GM12878 (cell line): ENCODE measurements at regions not wholly inside any gene's neighbourhood (a gene's known extent, or its start where the extent isn't known, plus 50 kb on each side); places are given as distances from the start of the nearest gene placed in this dataset.

ENCODE experiments used
- ATAC-seq: fragments of 200-7000 bp; cut with Tn5 transposase; 3 replicates; pipeline ENCODE4 v1.9.1; 2020; ENCODE audit warnings: mild to moderate bottlenecking, moderate library complexity
- BruUV-seq: library from RNA; stranded (reverse); fragments of 400-500 nt; replicated peaks from 2 replicates; lab custom pipeline; 2021; lab: Mats Ljungman, UMichigan
- CTCF ChIA-PET: fragments of 300-600 bp; sonication (Branson Sonifier 250); formaldehyde crosslinking; extraction: SDS; loops from one replicate; lab custom pipeline; 2021; ENCODE audit warnings: inconsistent platforms; lab: Yijun Ruan, JAX
- POLR2A ChIA-PET: fragments of 350-600 bp; formaldehyde crosslinking; extraction: SDS; loops from one replicate; lab custom pipeline; 2021; ENCODE audit warnings: inconsistent platforms; lab: Charles Lee
- RAD21 ChIA-PET: fragments of 300-600 bp; sonication (Branson Sonifier 250); formaldehyde crosslinking; loops from one replicate; lab custom pipeline; 2023; ENCODE audit warnings: antibody characterized with exemption; ENCODE audit not compliant: unreplicated experiment; lab: Charles Lee
- SMC1A ChIA-PET: fragments of 300-600 bp; sonication (Branson Sonifier 250); formaldehyde crosslinking; loops from one replicate; lab custom pipeline; 2023; ENCODE audit not compliant: unreplicated experiment, uncharacterized antibody; lab: Charles Lee
- DNase-seq: peaks from one replicate; pipeline ENCODE4 v3.0.0-alpha.2; 2011; ENCODE audit warnings: low read depth, low spot score
- FAIRE-seq: peaks from 3 replicates; lab custom pipeline; 2011; peaks lifted over from hg19 to GRCh38; lab: Jason Lieb, UNC
- H2AFZ ChIP-seq: 2 replicates; pipeline ENCODE4 v1.6.0; 2011; ENCODE audit warnings: low read depth, low read length, control low read depth; ENCODE audit not compliant: control insufficient read depth
- H3K27ac ChIP-seq: 2 replicates; pipeline ENCODE4 v1.5.1; 2011; ENCODE audit warnings: control low read depth; ENCODE audit not compliant: control insufficient read depth, insufficient read depth
- H3K27me3 ChIP-seq, 2 experiments: replicated peaks in 1 of 2; 2 replicates each; pipeline versions ENCODE4 v1.6.0 to v1.6.1; 2011; ENCODE audit warnings: low read length in 1 of 2; ENCODE audit not compliant: control insufficient read depth in 2 of 2, insufficient read depth in 2 of 2
- H3K36me3 ChIP-seq, 2 experiments: 2 replicates each; pipeline ENCODE4 v1.5.1; 2011; ENCODE audit warnings: low read length in 1 of 2; ENCODE audit not compliant: control insufficient read depth in 2 of 2, insufficient read depth in 2 of 2
- H3K4me1 ChIP-seq: 2 replicates; pipeline ENCODE4 v1.6.1; 2011; ENCODE audit warnings: mild to moderate bottlenecking, low read length, moderate library complexity, mixed read lengths; ENCODE audit not compliant: control insufficient read depth, insufficient read depth
- H3K4me2 ChIP-seq: 2 replicates; pipeline ENCODE4 v1.6.0; 2011; ENCODE audit warnings: control low read depth; ENCODE audit not compliant: control insufficient read depth, insufficient read depth
- H3K4me3 ChIP-seq: fragments of 200-600 bp; sonication (generic); 2 replicates; pipeline ENCODE4 v1.5.1; 2016
- H3K79me2 ChIP-seq: 2 replicates; pipeline ENCODE4 v1.6.0; 2011; ENCODE audit warnings: low read length; ENCODE audit not compliant: control insufficient read depth, insufficient read depth
- H3K9ac ChIP-seq: 2 replicates; pipeline ENCODE4 v1.8.0; 2011; ENCODE audit warnings: low read length, control low read depth, mixed read lengths; ENCODE audit not compliant: control insufficient read depth, insufficient read depth
- H3K9me3 ChIP-seq: replicated peaks from 3 replicates; pipeline ENCODE4 v1.5.1; 2011; ENCODE audit warnings: mild to moderate bottlenecking, low read length; ENCODE audit not compliant: control insufficient read depth, insufficient read depth
- H4K20me1 ChIP-seq: 2 replicates; pipeline ENCODE4 v1.6.0; 2011; ENCODE audit not compliant: control insufficient read depth, insufficient read depth
- CREB1 ChIP-seq: IDR thresholded peaks from 2 replicates; pipeline ENCODE4 v1.6.1; 2012; ENCODE audit warnings: low read depth, mild to moderate bottlenecking, inconsistent platforms
- CTCF ChIP-seq, 3 experiments: IDR thresholded peaks in 2 of 3; conservative IDR thresholded peaks in 1 of 3; 2 replicates each; pipeline ENCODE4 v1.5.1; 2011; ENCODE audit warnings: low read depth in 3 of 3, low read length in 3 of 3, mild to moderate bottlenecking in 3 of 3, control low read depth in 2 of 3, moderate library complexity in 2 of 3, inconsistent platforms in 1 of 3, mixed read lengths in 1 of 3; ENCODE audit not compliant: control insufficient read depth in 2 of 3, insufficient read depth in 1 of 3; ENCODE audit errors: extremely low read depth in 1 of 3
- DPF2 ChIP-seq: fragments of 450-650 bp; IDR thresholded peaks from 2 replicates; pipeline ENCODE4 v1.6.1; 2017; ENCODE audit warnings: mild to moderate bottlenecking
- HDAC6 ChIP-seq: fragments of 200-600 bp; sonication (generic); IDR thresholded peaks from one replicate; pipeline ENCODE4 v1.8.0; 2017; ENCODE audit warnings: antibody characterized with exemption; ENCODE audit not compliant: unreplicated experiment
- IKZF2 ChIP-seq, 2 experiments: fragments of 450-650 bp; IDR thresholded peaks; 2 replicates each; pipeline ENCODE4 v1.6.1; 2017; ENCODE audit warnings: mild to moderate bottlenecking in 2 of 2, moderate library complexity in 2 of 2
- IRF5 ChIP-seq: fragments of 450-650 bp; IDR thresholded peaks from 2 replicates; pipeline ENCODE4 v1.6.1; 2017; ENCODE audit warnings: borderline replicate concordance
- KDM1A ChIP-seq: fragments of 200-600 bp; sonication (generic); IDR thresholded peaks from 2 replicates; pipeline ENCODE4 v1.6.1; 2016; ENCODE audit warnings: borderline replicate concordance
- MAX ChIP-seq: IDR thresholded peaks from 2 replicates; pipeline ENCODE4 v1.6.1; 2012; ENCODE audit warnings: low read depth, low read length, improper control_type of control experiment
- MEF2B ChIP-seq: fragments of 450-650 bp; IDR thresholded peaks from 2 replicates; pipeline ENCODE4 v1.6.1; 2018; ENCODE audit warnings: mild to moderate bottlenecking, moderate library complexity; ENCODE audit not compliant: partially characterized antibody, poor library complexity, severe bottlenecking
- PKNOX1 ChIP-seq: fragments of 450-650 bp; IDR thresholded peaks from 2 replicates; pipeline ENCODE4 v1.6.1; 2016; ENCODE audit warnings: mild to moderate bottlenecking
- POLR2A ChIP-seq: IDR thresholded peaks from 2 replicates; pipeline ENCODE4 v1.6.1; 2011; ENCODE audit warnings: low read depth, mild to moderate bottlenecking, low read length
- POLR2AphosphoS2 ChIP-seq: IDR thresholded peaks from 2 replicates; pipeline ENCODE4 v1.6.1; 2011; ENCODE audit warnings: low read depth, mild to moderate bottlenecking, low read length, improper control_type of control experiment, moderate library complexity
- RELA ChIP-seq: fragments of 450-650 bp; IDR thresholded peaks from 2 replicates; pipeline ENCODE4 v1.8.0; 2014; ENCODE audit warnings: borderline replicate concordance; ENCODE audit not compliant: partially characterized antibody
- RUNX3 ChIP-seq: IDR thresholded peaks from 2 replicates; pipeline ENCODE4 v1.6.1; 2012; ENCODE audit warnings: low read length, inconsistent platforms
- SIN3A ChIP-seq: IDR thresholded peaks from 2 replicates; pipeline ENCODE4 v1.6.1; 2012; ENCODE audit warnings: low read depth, low read length, improper control_type of control experiment
- ZNF384 ChIP-seq: IDR thresholded peaks from 2 replicates; pipeline ENCODE4 v1.6.1; 2012; ENCODE audit warnings: low read depth, mild to moderate bottlenecking, low read length, improper control_type of control experiment, borderline replicate concordance
- WGBS: methylation state at CpG from one replicate; pipeline ENCODE4 v1.1.6; 2016; ENCODE audit warnings: low lambda C conversion rate; ENCODE audit not compliant: insufficient replicate concordance, insufficient coverage; ENCODE audit errors: missing lambda C conversion rate; 5-methylcytosine and 5-hydroxymethylcytosine counted together
- in situ Hi-C: fragments of 300-500 bp; cut with MboI; formaldehyde crosslinking; loops from 9 replicates; pipeline ENCODE4 v1.14.3; 2018; ENCODE audit warnings: mixed read lengths
- intact Hi-C: fragments of 100-400 bp; cut with micrococcal nuclease; formaldehyde crosslinking; loops from one replicate; pipeline ENCODE4 v1.14.2; 2022; ENCODE audit not compliant: unreplicated experiment
- TF ChIP-seq, protein P1 (sequence below): fragments of 450-650 bp; formaldehyde crosslinking; IDR thresholded peaks from 2 replicates; pipeline ENCODE4 v1.4.0; 2020; ENCODE audit warnings: mild to moderate bottlenecking, moderate library complexity

GRCh38 chr10:84704101-84704500 is 375.7 kb downstream of the CCSER2 start:
- H3K4me3 ChIP-seq, result no peak overlapping the region
- H3K9ac ChIP-seq, result no peak overlapping the region
- FAIRE-seq (no peak), DNase-seq (no peak), ATAC-seq (no peak)
- no peaks in the 10 kb centered on the region for H3K4me1 ChIP-seq
- WGBS, result 33% methylated on average over 3 of the region's 3 CpGs
- intact Hi-C loops, result no loop called here
- ChIA-PET CTCF (interaction anchor here (2.0 kb wide), 1 partner anchor 12 kb away, joined by 5 read pairs; no protein-coding TSS in a partner anchor), SMC1A (no interaction called here), RAD21 (no interaction called here), POLR2A (no interaction called here)
- in situ Hi-C loops, result no loop called here
- BruUV-seq, result no TSS peak
- TF ChIP-seq CREB1, result no peak
- no peak for TF ChIP-seq POLR2A
- no peak for TF ChIP-seq IKZF2 (IDR thresholded peaks at IDR 0.05)
- TF ChIP-seq POLR2AphosphoS2, result no peak
- TF ChIP-seq DPF2, result no peak
- TF ChIP-seq, protein P1, sequence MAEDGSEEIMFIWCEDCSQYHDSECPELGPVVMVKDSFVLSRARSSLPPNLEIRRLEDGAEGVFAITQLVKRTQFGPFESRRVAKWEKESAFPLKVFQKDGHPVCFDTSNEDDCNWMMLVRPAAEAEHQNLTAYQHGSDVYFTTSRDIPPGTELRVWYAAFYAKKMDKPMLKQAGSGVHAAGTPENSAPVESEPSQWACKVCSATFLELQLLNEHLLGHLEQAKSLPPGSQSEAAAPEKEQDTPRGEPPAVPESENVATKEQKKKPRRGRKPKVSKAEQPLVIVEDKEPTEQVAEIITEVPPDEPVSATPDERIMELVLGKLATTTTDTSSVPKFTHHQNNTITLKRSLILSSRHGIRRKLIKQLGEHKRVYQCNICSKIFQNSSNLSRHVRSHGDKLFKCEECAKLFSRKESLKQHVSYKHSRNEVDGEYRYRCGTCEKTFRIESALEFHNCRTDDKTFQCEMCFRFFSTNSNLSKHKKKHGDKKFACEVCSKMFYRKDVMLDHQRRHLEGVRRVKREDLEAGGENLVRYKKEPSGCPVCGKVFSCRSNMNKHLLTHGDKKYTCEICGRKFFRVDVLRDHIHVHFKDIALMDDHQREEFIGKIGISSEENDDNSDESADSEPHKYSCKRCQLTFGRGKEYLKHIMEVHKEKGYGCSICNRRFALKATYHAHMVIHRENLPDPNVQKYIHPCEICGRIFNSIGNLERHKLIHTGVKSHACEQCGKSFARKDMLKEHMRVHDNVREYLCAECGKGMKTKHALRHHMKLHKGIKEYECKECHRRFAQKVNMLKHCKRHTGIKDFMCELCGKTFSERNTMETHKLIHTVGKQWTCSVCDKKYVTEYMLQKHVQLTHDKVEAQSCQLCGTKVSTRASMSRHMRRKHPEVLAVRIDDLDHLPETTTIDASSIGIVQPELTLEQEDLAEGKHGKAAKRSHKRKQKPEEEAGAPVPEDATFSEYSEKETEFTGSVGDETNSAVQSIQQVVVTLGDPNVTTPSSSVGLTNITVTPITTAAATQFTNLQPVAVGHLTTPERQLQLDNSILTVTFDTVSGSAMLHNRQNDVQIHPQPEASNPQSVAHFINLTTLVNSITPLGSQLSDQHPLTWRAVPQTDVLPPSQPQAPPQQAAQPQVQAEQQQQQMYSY (CRISPR knock-in tag), result no peak
- TF ChIP-seq MEF2B, result no peak
- no peak for TF ChIP-seq SIN3A
- TF ChIP-seq IRF5, result no peak
- TF ChIP-seq ZNF384, result no peak
- TF ChIP-seq RELA, result no peak
- no peak for TF ChIP-seq RUNX3
- TF ChIP-seq MAX, result no peak
- TF ChIP-seq KDM1A, result no peak
- no peak for TF ChIP-seq HDAC6
- no peak for TF ChIP-seq CTCF (IDR thresholded peaks at IDR 0.05 in 2 of 3, conservative IDR thresholded peaks at IDR 0.05 in 1 of 3; ENCODE audit: control insufficient read depth in 2 of 3, extremely low read depth in 1 of 3, insufficient read depth in 1 of 3, low read depth in 3 of 3, low read length in 3 of 3)
- no peak for TF ChIP-seq PKNOX1
- H3K36me3 ChIP-seq, result no peaks in the 10 kb centered on the region
- H3K4me2 ChIP-seq, result no peak overlapping the region
- peaks cover 0 to 2% of the 10 kb centered on the region in 2 experiments; a peak in 1 of 4 replicates for H3K27me3 ChIP-seq
- no peaks in the 10 kb centered on the region for H3K9me3 ChIP-seq
- no peaks in the 10 kb centered on the region for H4K20me1 ChIP-seq
- H3K79me2 ChIP-seq, result no peaks in the 10 kb centered on the region
- H2AFZ ChIP-seq, result no peak overlapping the region
- H3K27ac ChIP-seq, result no peak overlapping the region
